T-helper 2 cell (primary cell): ENCODE measurements at regions not wholly inside any gene's neighbourhood (a gene's known extent, or its start where the extent isn't known, plus 50 kb on each side); places are given as distances from the start of the nearest gene placed in this dataset.
"Not testable (repeated sequence)": the region's sequence is repeated elsewhere in the genome, so short reads cannot be mapped to it uniquely, and the experiment has no call there.

ENCODE experiments used
- DNase-seq, 5 experiments: peaks; one replicate each; pipeline versions ENCODE4 v3.0.0 to v3.0.0-alpha.2; 2012 to 2022

- DNase-seq, result not testable (repeated sequence)
These were observed 280.0 kb downstream of the GOLGA6L6 start for GRCh38 chr15:20261321-20262280.

GRCh38 chr15:20260650-20261049, 280.9 kb downstream of the GOLGA6L6 start:
- not testable (repeated sequence) for DNase-seq

- not testable (repeated sequence) for DNase-seq
These were observed 281.9 kb downstream of the GOLGA6L6 start for GRCh38 chr15:20259559-20260190.

- not testable (repeated sequence) for DNase-seq
These were observed 285.2 kb downstream of the GOLGA6L6 start for GRCh38 chr15:20256394-20256793.

GRCh38 chr15:20255641-20256040, 286.0 kb downstream of the GOLGA6L6 start:
- DNase-seq, result not testable (repeated sequence)

GRCh38 chr15:20253047-20253615, 288.5 kb downstream of the GOLGA6L6 start:
- DNase-seq, result not testable (repeated sequence)

GRCh38 chr15:20252040-20252439, 289.6 kb downstream of the GOLGA6L6 start:
- not testable (repeated sequence) for DNase-seq

- DNase-seq, result not testable (repeated sequence)
These were observed 290.2 kb downstream of the GOLGA6L6 start for GRCh38 chr15:20251214-20252005.

GRCh38 chr15:20250206-20250605, 291.4 kb downstream of the GOLGA6L6 start:
- DNase-seq, result not testable (repeated sequence)

- DNase-seq, result not testable (repeated sequence)
These were observed 292.0 kb downstream of the GOLGA6L6 start for GRCh38 chr15:20249677-20249970.

GRCh38 chr15:20248434-20248833, 293.2 kb downstream of the GOLGA6L6 start:
- DNase-seq, result not testable (repeated sequence)

- not testable (repeated sequence) for DNase-seq
These were observed 294.5 kb downstream of the GOLGA6L6 start for GRCh38 chr15:20247137-20247536.

GRCh38 chr15:20246624-20247023, 295.0 kb downstream of the GOLGA6L6 start:
- not testable (repeated sequence) for DNase-seq

- not testable (repeated sequence) for DNase-seq
These were observed 295.7 kb downstream of the GOLGA6L6 start for GRCh38 chr15:20245856-20246255.

- DNase-seq, result not testable (repeated sequence)
These were observed 296.8 kb downstream of the GOLGA6L6 start for GRCh38 chr15:20244792-20245191.

GRCh38 chr15:20243486-20244240, 297.9 kb downstream of the GOLGA6L6 start:
- DNase-seq, result not testable (repeated sequence)

GRCh38 chr15:20240366-20240917, 301.2 kb downstream of the GOLGA6L6 start:
- DNase-seq, result not testable (repeated sequence)

GRCh38 chr15:20239186-20239585, 302.4 kb downstream of the GOLGA6L6 start:
- not testable (repeated sequence) for DNase-seq

- not testable (repeated sequence) for DNase-seq
These were observed 304.2 kb downstream of the GOLGA6L6 start for GRCh38 chr15:20237256-20238020.

- DNase-seq, result not testable (repeated sequence)
These were observed 305.9 kb downstream of the GOLGA6L6 start for GRCh38 chr15:20235728-20236127.
